ENCODE measurements at regions not wholly inside any gene's neighbourhood (a gene's known extent, or its start where the extent isn't known, plus 50 kb on each side); places are given as distances from the start of the nearest gene placed in this dataset.

DNA sequence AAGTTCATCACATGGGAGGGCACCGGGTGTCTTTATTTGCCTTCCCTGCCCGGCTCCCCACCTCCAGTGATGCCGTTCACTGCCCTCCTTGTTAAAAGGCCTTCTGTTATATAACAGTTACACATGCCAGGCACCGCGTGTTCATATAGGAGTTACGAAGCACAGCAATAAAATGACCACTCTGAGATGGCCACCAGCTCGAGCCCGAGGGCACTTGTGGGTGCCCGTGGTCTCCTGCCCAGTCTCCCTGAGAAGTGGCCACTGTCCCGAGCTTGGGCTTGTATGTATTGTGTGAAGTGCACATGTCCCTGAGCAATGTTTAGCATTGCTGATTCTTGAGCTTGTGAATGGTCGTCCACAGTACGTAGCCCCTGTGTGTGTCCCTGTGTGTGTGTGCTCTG is 355.6 kb downstream of the SEC14L1 start:
- TF ChIP-seq, protein P1, sequence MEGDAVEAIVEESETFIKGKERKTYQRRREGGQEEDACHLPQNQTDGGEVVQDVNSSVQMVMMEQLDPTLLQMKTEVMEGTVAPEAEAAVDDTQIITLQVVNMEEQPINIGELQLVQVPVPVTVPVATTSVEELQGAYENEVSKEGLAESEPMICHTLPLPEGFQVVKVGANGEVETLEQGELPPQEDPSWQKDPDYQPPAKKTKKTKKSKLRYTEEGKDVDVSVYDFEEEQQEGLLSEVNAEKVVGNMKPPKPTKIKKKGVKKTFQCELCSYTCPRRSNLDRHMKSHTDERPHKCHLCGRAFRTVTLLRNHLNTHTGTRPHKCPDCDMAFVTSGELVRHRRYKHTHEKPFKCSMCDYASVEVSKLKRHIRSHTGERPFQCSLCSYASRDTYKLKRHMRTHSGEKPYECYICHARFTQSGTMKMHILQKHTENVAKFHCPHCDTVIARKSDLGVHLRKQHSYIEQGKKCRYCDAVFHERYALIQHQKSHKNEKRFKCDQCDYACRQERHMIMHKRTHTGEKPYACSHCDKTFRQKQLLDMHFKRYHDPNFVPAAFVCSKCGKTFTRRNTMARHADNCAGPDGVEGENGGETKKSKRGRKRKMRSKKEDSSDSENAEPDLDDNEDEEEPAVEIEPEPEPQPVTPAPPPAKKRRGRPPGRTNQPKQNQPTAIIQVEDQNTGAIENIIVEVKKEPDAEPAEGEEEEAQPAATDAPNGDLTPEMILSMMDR (IDR thresholded peaks at IDR 0.05), result no peak
- no peak for TF ChIP-seq POLR2A (IDR thresholded peaks at IDR 0.05)
